GM12873 (cell line): ENCODE measurements at regions not wholly inside any gene's neighbourhood (a gene's known extent, or its start where the extent isn't known, plus 50 kb on each side); places are given as distances from the start of the nearest gene placed in this dataset.

Experiments used
- CTCF ChIP-seq: IDR thresholded peaks from 2 replicates; pipeline ENCODE4 v1.5.1; 2012; ENCODE audit warnings: low read depth, mild to moderate bottlenecking, moderate library complexity, low read length, control low read depth; ENCODE audit not compliant: insufficient read depth; ENCODE audit errors: missing control alignments

GRCh38 chrX:139475432-139475831 is 55.1 kb upstream of the F9 start:
- TF ChIP-seq CTCF: no peak

GRCh38 chrX:139454743-139455142 is 75.8 kb upstream of the F9 start:
- no peak for TF ChIP-seq CTCF

GRCh38 chrX:139448996-139449395 is 81.5 kb upstream of the F9 start:
- TF ChIP-seq CTCF: no peak

- TF ChIP-seq CTCF: no peak
These were observed 83.7 kb upstream of the F9 start for GRCh38 chrX:139446832-139447231.

GRCh38 chrX:139429913-139430312 is 100.6 kb upstream of the F9 start:
- TF ChIP-seq CTCF: no peak

- no peak for TF ChIP-seq CTCF
These were observed 107.4 kb upstream of the F9 start for GRCh38 chrX:139423186-139423585.

- no peak for TF ChIP-seq CTCF
These were observed 142.3 kb upstream of the F9 start for GRCh38 chrX:139388254-139388653.
